ENCODE measurements at regions not wholly inside any gene's neighbourhood (a gene's known extent, or its start where the extent isn't known, plus 50 kb on each side); places are given as distances from the start of the nearest gene placed in this dataset.

DNA sequence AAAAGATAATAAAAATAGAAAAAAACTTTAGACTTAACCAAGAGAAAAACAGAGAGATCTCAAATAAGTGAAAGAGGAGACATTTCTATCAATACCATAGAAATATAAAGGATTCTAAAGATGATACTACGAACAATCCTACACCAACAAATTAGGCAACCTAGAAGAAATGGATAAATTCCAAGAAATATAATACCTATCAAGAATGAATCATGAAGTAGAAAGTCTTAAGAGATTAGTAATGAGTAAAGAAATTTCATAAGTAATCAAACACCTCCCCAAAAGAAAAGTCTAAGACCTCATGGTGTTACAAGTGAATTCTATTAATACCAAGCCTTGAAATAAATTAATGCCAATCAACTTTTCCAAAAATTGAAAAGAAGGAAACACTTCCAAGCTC lies 1584.5 kb upstream of the MIR17HG start:
- no peak for DNase-seq

DNA sequence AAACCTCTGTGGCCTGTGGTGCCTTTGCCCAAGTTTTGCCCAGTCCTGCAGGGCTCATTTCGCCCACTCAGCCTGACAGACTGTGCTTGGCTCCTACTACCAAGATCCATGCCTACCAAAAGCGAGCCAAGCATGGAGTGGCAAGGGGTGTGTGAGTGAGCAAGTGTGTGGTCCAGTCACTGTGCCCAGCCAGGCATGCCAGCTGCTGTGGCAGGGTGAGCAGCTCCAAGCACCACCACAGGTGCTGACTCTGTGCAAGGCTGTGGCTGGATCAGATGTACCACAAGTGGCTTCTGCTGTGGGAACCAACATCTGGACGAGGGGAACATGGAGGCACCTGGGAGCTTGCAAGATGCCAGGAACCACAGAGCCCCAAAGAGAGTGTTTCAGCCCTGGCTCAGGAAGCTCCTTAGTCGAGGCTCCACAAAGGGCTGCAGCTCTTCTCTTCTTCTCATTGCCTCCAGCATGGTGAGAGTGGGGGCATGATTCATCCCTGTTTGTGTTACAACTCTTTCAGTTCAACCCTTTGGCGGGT lies 1564.2 kb upstream of the MIR17HG start:
- no peak for DNase-seq

DNA sequence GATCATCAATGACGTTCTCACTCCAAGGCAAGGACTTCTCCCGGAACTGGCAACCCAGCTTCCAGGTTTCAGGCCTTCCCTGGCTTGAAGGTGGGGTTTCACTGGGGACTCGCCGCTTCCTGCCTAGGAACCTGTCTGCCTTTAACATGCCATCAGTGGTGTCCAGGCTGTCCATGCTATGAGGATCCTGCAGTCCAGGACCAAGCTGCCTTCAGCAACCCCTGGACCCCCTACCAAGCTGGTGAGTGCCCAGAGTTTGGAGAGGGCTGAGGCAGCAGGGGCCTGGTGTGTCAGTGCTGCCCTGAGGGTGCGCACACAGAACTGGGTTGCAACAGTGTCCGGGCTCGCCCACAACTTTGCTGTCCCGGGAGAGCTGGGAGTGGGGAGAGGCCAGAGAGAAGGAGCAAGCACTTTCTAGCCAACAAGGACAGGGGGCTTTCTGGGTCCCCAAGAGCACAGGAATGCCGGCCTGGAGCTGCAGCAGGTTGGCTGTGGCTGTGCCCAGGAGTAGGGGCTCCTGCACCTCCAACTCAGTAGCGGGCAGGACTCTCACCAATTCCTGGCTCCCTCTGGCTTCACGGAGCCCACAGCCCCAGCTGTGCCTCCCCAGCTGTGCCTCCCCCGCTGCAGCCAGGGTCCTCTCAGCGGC lies 1563.2 kb upstream of the MIR17HG start:
- DNase-seq: no peak

DNA sequence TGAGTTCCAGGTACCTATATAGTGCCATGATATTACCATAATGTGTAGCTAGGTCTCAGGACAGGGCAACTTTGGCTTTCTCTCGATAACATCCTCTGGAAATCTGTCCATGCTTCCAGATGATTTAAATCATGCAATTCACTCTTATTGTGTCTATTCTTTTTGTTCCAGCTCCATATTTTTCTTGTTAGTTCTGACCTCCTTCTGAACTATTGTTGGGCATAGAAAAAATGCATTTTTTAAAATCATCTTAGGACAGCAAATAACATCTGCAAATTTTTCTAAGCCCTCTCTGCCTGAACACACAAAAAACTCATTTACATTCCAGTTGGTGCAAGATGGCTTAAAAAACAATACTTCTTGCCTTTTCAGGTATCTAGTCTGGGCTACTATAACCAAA lies 1561.0 kb upstream of the MIR17HG start:
- no peak for DNase-seq

DNA sequence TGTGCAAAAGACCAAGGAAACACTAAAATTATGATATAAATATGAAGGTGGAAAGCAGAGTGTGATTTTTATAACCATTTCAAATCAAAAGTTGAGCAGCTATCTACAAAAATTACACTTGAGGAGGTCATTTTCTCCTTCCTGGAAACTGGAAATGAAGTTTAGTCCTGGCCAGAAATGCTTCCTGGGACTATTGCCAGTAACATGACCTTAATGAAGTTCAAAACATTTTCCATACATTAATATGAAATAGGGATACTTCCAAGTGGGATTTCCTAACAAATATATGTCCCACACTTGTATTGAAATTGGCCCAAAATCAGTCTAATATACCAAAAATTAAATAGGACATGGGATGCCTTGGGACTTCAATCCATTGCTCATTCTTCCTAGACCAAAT lies 1556.8 kb upstream of the MIR17HG start:
- no peak for DNase-seq

DNA sequence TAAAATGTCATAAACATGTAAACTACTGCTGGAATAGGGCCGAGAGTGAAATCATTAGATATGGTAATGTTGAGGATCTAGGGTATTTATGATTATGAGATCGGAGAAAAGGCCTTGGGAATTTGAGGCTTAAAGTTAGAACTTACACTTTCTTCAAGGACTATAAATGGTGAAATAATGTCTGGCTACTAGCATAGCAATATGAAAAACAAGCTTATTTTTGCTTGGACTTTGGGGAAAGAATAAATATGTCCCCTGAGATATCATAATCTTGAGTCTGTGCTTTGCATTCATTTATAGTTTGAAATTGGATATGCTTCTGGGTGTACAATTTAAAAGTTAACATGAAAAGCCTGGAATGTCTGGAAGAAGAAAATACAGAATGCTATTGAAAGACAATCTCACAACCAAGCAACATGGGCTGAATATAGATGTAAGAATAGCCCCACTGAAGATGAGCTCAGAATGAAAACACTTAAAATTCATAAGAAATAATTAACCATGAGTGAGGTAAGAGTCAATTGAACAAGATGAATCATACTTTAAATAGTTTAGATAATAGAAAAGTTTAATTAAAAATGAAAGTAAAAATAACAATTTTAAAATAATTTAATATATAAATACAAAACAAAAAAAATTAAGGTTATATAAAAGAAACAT lies 1555.4 kb upstream of the MIR17HG start:
- DNase-seq: no peak

DNA sequence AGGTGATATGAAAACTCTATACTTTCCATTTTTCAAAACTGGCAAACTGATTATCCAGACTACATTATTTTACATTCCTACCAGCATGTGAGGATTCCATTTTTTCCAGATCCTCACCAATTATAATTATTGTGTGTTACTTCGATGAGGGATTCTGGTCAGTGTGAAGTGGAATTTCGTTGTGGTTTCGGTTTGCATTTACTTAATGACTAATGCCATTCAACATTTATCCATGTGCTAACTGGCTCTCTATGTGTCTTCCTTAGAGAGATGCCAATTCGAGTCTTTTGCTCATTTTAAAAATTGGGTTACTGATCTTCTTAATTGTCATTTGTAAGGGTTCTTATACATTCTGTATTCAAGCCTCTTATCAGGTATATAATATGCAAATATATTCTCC lies 1551.3 kb upstream of the MIR17HG start:
- DNase-seq: no peak

DNA sequence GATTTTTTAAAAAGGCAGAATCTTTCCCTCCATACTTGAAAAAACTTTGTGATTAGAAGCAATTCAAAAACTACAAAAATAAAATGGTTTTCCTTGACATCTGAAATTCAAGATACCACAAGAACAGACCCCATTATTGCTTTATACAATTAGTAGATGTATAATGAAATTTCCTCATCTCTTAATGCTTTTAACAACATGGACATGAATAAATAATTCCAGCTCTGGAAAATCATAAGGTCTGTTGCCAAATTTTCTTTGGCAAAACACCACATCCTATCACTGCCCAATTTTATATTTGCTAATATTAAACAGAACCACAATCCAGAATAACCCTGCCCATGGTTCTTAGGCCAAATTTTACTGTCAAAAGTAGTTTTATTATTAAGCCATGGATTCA lies 1543.6 kb upstream of the MIR17HG start:
- DNase-seq: no peak

DNA sequence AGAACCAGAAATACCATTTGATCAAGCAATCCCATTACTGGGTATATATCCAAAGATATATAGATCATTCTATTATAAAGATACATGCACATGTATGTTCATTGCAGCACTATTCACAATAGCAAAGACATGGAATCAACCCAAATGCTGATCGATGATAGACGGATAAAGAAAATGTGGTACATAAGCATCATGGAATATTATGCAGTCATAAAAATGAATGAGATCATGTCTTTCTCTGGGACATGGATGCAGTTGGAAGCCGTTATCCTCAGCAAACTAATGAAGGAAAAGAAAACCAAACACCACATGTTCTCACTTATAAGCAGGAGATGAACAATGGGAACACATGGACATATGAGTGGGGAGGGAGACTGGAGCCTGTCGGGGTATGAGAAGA lies 1540.9 kb upstream of the MIR17HG start:
- DNase-seq: no peak

DNA sequence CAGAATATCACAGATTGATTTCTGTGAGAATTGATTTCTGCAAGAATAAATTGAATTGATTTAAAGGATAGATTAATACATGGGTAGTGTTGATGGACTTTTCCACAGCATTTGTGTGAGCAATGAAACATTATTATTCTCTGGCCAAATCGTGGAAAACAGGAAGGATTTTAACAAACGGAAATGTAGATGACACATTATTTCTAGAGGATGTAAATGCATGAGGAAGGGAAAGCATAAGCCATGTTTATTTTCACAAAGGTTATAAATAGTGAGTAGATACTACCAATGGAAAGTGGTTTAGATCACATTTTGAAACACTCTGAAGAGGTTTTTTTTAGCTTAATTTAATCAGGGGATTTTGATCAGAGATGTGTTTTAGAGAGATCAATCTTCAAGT lies 1534.6 kb upstream of the MIR17HG start:
- DNase-seq: no peak

DNA sequence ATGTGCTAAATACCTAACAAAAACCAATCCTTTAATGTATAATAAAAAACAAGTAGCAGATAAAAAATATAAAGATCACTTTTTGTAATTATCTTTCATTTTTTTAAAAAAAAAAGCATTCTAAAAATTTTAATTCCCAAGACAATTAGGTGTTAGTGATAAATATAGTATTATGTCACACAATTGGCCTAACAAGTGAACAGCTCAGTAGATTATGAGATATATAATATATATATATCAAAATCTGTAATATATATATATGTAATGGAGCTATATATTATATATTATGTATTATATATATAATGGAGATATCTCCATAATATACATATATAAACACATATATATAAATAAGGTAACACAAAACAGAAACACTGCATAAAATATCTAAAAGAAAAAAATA lies 1531.1 kb upstream of the MIR17HG start:
- no peak for DNase-seq

DNA sequence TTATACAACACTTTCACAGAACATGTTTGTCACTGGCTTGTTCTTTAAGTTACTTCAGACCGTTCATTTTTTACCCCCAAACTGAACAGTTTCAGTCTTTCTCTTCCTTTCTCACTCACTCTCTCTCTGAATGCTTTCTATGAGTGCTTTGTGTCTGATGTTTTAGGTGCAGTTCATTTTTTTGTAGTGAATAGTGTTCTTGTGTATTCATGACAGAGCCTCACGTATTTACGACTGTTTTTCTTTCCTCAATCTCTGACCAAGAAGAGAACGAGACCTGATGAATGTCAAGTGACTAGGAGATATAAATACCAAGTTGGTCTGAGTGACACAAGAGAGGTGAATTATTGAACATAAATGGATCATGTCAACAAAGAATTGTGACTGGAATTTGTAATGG lies 1525.0 kb upstream of the MIR17HG start:
- no peak for DNase-seq

DNA sequence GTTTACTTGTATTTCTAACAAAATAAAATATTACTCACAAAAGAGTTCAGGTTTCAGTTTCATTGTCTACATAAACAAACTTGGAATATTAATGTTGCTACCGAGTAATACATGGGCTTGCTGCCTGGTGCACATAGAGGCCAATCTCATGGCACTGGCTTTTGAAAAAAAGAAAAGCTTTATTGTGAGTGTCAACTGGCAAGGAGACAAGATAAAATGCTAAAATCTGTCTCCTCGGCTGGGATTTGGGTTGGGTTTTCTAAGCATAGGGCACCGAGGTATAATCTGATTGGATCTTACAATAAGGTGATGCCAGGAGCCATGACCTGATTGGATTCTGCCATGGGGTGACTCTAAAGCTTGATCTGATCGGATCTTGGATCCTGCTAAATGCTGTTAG lies 1519.9 kb upstream of the MIR17HG start:
- no peak for DNase-seq

DNA sequence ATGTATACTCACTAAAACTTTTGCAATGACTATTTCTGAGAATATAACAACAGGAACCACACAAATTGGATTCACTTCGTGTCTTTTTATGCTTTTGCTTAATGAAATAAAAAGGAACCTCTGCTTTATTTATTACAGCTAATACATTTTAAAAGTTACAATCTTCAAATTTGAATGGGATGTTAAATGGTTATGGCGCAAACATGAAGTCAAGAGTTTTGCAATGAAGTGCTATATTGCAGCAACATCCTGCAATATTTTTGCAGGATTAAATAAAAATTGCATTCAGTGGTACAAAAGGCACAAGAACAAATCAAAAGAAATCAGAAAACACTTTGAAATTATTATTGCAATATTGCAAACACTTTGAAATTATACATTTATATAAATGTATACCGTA lies 1519.0 kb upstream of the MIR17HG start:
- DNase-seq: no peak

DNA sequence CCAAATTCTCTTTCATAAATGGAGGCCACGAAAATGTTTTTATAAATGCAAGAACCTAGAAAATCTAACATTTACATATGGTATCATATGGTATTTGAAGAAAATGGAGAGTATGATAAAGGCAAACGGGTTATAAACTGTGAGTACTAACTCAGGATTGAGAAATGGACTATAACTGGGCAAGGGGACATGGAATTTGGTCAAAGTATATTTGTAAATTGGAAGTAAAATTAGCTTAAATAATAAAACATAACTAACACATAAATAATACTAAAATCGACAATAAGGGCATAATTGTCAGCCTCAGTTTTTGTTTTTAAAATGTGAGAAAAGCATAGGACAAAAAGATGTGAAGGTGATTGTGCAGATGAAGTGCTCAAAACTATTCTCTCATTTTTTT lies 1516.3 kb upstream of the MIR17HG start:
- no peak for DNase-seq

DNA sequence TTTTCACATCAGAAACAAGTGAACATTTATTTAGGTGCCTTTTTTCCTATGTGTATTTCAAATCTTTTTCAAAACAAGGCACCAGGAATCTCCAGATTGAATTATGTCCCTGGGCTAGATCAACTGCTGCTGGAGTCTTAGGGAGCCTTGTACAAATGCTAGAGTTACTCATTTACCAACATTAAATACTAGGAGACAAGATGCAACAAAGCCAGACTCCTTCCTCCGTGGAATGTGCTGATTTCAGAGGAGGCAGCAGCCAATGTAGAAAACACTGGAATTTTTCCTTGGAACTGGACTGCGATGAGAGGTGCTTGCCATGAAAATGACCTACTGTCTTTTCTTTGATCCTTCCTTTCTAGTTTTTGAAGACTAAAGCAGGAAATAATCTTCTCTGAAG lies 1514.7 kb upstream of the MIR17HG start:
- no peak for DNase-seq

DNA sequence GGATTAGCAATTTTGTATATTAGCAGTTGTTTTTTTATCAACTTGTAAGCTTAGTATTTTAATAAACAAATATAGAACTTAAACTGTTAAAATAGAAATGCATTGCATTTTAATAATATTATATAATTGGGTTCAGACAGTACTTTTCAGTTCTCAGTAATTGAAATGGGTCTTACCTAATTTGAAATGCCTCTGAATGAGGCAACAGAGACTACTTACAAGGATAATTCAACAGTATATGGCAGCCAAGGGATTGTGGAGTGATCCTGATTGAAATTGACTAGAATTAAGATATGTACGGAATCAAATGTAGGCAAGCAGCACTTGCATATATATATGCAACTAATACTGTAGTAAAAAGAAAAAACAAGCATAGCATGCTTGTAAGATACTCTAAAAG lies 1503.9 kb upstream of the MIR17HG start:
- no peak for DNase-seq

DNA sequence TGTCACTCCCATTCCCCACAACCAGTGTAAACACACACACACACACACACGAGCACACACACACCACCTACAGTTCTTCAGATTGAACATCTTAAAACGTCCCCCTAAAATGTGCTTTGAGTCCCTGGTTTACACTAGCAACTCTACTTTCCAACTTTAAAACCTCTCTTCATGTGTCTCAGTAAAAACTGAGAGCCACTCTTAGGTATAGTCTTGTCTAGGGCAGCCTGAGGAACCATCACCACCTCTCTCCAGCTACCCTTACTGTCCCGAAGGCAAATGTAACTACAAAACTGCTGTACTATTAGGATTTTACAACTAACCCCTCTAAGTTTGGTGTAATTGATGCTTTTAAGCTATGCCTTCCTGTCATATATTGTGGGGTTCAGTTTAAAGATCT lies 1501.6 kb upstream of the MIR17HG start:
- DNase-seq: no peak

DNA sequence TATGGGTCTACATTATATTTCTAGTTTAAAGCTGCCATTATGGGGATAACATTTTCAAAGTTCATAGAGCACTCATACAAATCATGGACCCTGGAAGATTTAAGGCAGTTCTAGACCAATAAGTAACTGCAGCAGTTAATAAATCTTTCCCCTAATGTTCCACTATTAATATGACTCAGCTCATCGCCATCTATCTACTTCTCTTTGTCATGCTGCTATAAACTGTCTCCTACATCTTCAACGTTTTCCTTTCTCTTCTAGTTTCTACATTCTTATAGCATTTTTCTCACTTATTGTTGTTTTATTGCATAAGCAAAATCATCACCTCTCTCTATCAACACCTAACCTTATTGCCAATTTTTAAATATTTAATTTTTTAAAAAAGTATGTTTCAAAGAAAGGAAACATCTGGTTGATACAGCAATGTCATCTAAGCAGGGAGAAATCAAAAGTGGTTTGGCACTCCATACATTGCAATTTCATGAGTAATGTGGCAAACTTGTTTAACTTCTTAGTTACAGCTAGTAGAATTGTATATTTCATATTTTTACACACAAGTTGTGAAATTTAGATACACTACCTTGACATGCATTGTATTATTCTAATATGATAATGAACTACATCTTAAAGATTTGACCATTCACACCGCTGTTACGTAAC lies 1500.4 kb upstream of the MIR17HG start:
- no peak for DNase-seq

DNA sequence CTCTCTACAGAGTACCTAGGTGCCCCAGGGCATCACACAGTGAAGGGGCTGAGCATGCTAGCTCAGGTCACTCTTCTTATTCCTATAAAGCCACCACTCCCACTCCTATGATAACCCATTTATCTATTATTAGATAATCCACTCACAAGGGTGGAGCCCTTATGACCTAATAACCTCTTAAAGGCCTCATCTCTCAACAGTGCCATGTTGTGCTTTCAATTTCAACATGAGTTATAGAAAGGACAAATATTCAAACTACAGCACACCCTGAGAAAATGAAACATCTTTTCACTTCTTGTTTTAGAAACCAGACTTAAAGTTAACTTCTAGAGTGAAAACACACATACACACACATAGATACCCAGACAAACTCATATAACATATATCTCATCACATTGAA lies 1494.9 kb upstream of the MIR17HG start:
- no peak for DNase-seq

DNA sequence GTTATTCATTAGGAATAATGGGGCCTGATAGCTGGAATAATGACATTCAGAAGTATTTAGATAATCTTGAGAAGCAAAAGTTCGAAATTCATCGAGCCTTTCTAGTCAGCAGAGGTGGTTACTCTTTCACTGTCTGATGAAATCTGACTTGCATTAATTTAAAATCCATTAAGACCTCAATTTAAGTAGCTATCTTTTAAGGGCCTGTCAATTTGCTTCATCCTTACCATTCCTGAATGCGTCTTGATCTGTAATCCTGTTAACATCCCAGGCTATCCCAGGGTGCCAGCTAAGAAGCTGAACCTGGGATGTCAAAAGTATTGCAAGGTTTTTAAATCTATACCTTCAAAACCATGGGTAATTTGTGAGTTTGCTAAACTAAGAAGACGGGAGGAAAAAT lies 1491.0 kb upstream of the MIR17HG start:
- DNase-seq: no peak

DNA sequence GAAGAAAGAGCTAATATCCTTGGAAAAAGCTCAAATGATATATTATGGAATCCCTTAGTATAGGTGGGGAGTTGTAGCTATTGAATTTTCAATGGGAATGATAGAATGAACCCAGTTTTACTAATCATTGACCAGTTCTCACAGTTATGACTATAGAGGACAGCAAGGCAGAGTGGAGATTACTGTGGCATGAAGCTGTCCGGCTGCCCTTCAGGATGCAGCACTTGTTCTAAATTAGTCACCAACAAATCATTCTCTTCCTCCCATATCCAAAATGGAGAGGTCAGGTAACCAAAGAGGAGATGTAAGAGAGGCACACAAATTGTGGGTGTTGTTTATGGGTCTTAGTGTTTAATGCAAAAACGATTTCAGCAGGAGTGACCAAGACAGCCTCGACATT lies 1490.0 kb upstream of the MIR17HG start:
- no peak for DNase-seq

DNA sequence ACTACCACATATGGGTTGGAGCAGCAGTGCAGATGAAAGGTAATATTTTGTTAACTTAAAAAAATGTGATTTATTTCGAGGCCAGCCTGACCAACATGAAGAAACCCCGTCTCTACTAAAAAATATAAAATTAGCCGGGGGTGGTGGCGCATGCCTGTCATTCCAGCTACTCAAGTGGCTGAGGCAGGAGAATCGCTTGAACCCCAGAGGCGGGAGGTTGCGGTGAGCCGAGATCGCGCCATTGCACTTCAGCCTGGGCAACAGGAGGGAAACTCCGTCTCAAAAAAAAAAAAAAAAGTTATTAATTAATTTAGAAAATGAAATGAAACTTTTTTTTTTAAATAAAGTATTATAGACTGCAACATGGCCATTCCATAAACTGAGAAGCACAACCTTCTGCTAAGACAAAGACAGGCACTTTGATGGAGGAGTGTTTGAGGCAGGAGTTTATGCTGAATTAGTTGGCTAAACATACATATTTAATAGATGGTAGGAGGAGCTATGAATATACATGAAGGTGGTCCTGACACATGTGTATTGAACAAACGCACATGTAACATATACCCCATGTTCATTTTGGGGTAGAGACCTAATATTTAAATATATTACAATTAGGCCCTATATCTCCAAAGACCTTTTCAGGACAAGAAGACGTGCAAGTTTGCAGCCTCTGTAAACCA lies 1485.3 kb upstream of the MIR17HG start:
- no peak for DNase-seq

DNA sequence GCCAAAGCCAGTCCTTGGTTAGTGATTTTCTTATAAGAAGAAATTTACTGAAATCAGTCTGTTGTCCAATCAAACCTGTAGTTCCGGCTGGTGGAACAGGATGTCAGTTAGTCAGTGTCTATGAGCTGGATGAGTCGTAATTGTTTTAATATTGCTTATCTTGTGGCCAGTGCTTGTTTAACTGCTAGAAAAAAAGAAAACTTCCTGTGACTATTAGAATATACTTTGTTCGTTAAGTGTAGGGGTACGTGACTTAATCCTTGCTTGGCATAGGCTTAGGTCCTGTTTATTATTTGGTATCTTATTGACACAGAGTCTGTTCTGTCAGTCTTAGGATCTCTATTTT lies 1484.8 kb upstream of the MIR17HG start:
- no peak for DNase-seq

Measured in NCI-H2107 (cell line).